HG03135 (cell line): ENCODE measurements at regions not wholly inside any gene's neighbourhood (a gene's known extent, or its start where the extent isn't known, plus 50 kb on each side); places are given as distances from the start of the nearest gene placed in this dataset.

Source experiments
- ATAC-seq: cut with Tn5 transposase; IDR thresholded peaks from one replicate; pipeline ENCODE4 v1.9.1; 2021; ENCODE audit warnings: mild to moderate bottlenecking, moderate library complexity; ENCODE audit not compliant: unreplicated experiment

- no peak for ATAC-seq
Observed at GRCh38 chr7:79732535-79732934, 279.1 kb upstream of the MAGI2 start.

GRCh38 chr7:79730971-79731370 is 277.5 kb upstream of the MAGI2 start:
- ATAC-seq, result no peak

- ATAC-seq, result no peak
Observed at GRCh38 chr7:79723833-79724618, 270.6 kb upstream of the MAGI2 start.

- no peak for ATAC-seq
Observed at GRCh38 chr7:79722217-79722616, 268.8 kb upstream of the MAGI2 start.

GRCh38 chr7:79719216-79719615 is 265.7 kb upstream of the MAGI2 start:
- ATAC-seq, result no peak

GRCh38 chr7:79716329-79716728 is 262.9 kb upstream of the MAGI2 start:
- ATAC-seq, result no peak

GRCh38 chr7:79714081-79714480 is 260.6 kb upstream of the MAGI2 start:
- no peak for ATAC-seq

GRCh38 chr7:79713276-79713675 is 259.8 kb upstream of the MAGI2 start:
- no peak for ATAC-seq

GRCh38 chr7:79711660-79712059 is 258.2 kb upstream of the MAGI2 start:
- no peak for ATAC-seq

- ATAC-seq, result no peak
Observed at GRCh38 chr7:79709574-79710409, 256.3 kb upstream of the MAGI2 start.

- ATAC-seq, result no peak
Observed at GRCh38 chr7:79702116-79702515, 248.6 kb upstream of the MAGI2 start.

- ATAC-seq, result no peak
Observed at GRCh38 chr7:79692015-79692414, 238.5 kb upstream of the MAGI2 start.

- ATAC-seq, result no peak
Observed at GRCh38 chr7:79691074-79691473, 237.6 kb upstream of the MAGI2 start.

GRCh38 chr7:79684384-79684783 is 230.9 kb upstream of the MAGI2 start:
- no peak for ATAC-seq

- ATAC-seq, result no peak
Observed at GRCh38 chr7:79683916-79684315, 230.4 kb upstream of the MAGI2 start.

- ATAC-seq, result no peak
Observed at GRCh38 chr7:79683185-79683890, 229.9 kb upstream of the MAGI2 start.

GRCh38 chr7:79681454-79681853 is 228.0 kb upstream of the MAGI2 start:
- no peak for ATAC-seq

- no peak for ATAC-seq
Observed at GRCh38 chr7:79673969-79674368, 220.5 kb upstream of the MAGI2 start.

GRCh38 chr7:79673421-79673820 is 220.0 kb upstream of the MAGI2 start:
- no peak for ATAC-seq

- no peak for ATAC-seq
Observed at GRCh38 chr7:79668292-79668691, 214.8 kb upstream of the MAGI2 start.

- no peak for ATAC-seq
Observed at GRCh38 chr7:79666472-79666871, 213.0 kb upstream of the MAGI2 start.
